GM23248 (cell line): ENCODE measurements at regions not wholly inside any gene's neighbourhood (a gene's known extent, or its start where the extent isn't known, plus 50 kb on each side); places are given as distances from the start of the nearest gene placed in this dataset.

Source experiments
- EZH2 ChIP-seq: fragments of 200-600 bp; sonication (generic); IDR thresholded peaks from 2 replicates; pipeline ENCODE4 v1.6.1; 2018; ENCODE audit warnings: antibody characterized with exemption, mild to moderate bottlenecking; ENCODE audit not compliant: insufficient read depth, poor library complexity, severe bottlenecking
- EZH2phosphoT487 ChIP-seq: fragments of 200-600 bp; sonication (generic); IDR thresholded peaks from 2 replicates; pipeline ENCODE4 v1.6.1; 2018; ENCODE audit warnings: antibody characterized with exemption, moderate library complexity, mild to moderate bottlenecking, low read depth; ENCODE audit not compliant: insufficient read depth

- no peak for TF ChIP-seq EZH2
- TF ChIP-seq EZH2phosphoT487, result no peak
Observed at GRCh38 chr12:19577281-19577530, 137.9 kb downstream of the AEBP2 start.
